GM18867 (cell line): ENCODE measurements at regions not wholly inside any gene's neighbourhood (a gene's known extent, or its start where the extent isn't known, plus 50 kb on each side); places are given as distances from the start of the nearest gene placed in this dataset.

Experiments
- ATAC-seq: cut with Tn5 transposase; IDR thresholded peaks from one replicate; pipeline ENCODE4 v1.9.1; 2021; ENCODE audit warnings: mild to moderate bottlenecking, moderate library complexity; ENCODE audit not compliant: unreplicated experiment

DNA sequence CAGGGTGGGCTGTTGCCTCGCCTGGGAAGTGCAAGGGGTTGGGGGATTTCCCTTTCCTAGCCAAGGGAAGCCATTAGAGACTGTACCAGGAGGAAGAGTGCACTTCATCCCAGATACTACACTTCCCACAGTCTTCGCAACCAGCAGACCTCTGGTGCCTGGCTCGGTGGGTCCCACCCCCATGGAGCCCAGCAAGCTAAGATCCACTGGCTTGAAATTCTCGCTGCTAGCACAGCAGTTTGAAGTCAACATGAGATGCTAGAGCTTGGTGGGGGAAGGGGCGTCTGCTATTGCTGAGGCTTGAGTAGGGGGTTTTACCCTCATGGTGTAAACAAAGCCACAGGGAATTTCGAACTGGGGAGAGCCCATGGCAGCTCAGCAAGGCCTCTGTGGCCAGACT, 586.4 kb downstream of the HTR1A start:
- no peak for ATAC-seq

DNA sequence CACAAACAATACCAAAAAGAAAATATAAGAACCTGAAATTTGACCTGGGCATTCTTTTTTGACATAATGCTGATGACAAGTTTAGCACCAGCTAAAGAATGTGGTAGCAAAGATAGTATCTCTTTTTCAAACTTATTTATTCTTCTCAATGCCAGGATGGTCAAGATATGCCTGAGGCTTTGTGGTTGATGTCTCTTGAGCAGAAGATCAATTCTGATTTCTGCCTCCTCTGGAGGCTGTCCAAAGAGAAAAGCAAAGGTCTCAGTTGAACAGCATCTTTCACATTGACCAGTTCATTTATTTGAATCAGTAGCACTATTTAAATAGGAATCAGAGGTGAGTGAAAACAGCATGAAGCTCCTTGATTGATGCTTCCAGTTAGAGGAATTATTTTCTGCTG, 588.2 kb downstream of the HTR1A start:
- ATAC-seq = no peak

DNA sequence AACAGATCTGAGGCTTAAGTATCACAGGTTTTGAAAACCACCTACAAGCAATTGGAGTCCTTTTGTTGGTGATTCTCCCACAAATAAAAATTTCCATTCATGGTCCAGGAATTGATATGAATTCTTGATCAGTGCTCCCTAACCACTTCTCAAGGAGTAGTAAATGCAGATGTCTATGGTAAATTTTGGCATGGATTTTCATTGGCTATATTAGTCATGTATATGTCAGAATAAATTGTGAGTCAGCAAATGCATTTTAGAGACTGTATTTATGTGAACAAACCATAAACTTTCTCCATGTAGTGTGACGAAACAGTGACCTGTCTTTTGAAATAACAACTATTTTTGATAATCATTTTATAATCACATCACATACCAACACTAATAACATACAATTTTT, 611.1 kb downstream of the HTR1A start:
- no peak for ATAC-seq

DNA sequence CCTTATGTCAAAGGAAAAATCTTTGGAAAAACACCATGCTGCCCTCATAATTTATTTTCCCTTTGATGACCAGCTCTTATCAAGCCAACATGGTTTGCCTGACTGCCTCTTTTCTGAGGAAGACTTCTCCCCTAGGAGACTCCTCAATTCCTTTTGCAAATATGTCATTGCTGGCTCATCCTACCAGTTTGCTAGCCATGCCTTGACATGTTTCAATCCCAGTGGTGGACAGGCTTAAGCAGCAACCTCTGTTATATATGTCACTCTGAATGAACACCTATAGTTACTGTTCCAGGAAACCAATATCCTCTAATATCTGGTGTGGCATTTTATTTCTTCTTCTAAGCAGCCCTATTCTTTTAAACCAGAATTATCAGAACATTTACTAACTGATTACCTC, 615.8 kb downstream of the HTR1A start:
- no peak for ATAC-seq

DNA sequence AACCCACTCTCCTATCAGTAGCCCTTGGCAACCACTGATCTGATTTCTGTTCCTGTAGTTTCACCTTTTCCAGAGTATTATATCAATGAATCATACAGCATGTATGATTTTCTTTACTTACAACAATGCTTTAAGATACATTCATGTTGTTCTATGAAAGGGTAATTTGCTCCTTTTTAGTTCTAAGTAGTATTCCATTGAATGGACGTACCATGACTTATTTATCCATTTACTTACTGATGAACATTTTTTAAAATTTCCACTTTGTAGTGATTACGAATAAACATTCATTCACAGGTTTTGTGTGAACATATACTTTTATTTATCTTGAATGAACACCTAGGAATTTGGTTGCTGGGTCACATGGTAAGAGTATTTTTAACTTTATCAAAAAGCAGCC, 620.8 kb downstream of the HTR1A start:
- no peak for ATAC-seq

DNA sequence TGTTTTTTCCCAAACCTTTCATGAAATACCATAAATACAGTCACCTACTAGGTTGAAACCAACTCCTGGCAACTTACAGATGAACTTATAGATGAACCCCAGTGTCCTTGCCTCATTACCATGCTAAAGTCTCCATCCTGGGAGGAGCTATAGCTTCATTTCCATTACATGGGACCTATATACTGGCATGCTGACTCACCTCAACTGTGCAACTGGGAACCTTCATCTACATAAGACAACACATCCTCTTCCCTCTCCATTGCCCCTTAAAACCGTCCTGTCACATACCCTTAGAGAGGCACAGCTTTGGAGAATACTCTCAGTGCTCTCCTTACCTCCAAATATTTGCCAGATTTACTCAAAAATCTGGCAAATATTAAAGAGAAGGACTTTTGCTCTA, 638.3 kb downstream of the HTR1A start:
- ATAC-seq = no peak

DNA sequence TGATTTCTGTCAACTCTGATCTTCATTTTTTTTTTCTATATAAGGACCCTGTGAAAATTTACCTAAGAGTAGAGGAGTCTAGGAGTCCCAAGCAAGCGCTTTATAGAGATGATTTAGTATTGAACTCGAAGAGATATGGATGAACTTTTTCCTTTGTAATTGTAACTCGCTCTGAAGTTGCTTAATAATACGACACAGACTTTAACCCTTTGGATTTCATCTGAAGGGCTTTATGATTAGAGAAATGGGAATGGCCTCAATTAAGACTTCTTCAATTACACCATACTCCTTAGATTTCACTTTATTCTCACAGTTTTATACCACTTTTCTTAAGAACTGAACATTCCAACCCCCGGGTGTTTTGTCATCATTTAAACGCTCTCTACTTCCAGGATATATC, 647.7 kb downstream of the HTR1A start:
- ATAC-seq = no peak

DNA sequence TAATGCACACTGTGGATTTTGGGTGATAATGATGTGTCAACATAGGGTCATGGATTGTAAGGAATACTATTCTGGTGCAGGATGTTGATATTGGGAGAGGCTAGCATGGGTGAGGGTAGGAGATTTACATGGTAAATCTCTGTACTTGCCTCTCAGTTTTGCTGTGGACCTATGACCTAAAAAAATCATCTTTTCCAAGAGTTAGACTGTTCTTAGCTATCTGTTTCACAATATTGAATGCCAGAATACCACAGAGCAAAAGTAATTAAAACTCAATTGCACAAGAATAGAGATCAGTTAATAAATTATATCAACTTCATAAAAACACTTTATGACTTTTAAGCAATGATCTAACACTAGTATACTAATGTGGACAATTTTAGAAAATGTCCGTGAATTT, 651.6 kb downstream of the HTR1A start:
- no peak for ATAC-seq

DNA sequence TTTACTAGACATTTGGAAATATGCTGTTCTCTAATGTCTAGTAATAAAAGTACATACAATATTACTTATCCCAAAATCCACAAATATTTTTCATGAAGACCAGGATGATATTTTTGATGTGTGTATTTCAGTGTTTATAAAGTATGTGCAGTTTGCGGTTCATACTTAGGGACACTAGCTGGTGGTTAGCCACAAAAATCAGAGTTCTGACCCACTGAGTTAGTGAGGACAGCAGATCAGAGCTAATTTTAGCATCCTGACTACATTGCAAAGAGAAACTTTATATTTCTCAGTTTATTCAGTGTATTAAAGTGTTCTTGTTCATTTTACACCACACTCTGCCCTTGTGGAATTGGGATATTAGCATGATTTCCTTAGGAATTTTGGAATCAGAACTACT, 655.3 kb downstream of the HTR1A start:
- ATAC-seq = no peak

DNA sequence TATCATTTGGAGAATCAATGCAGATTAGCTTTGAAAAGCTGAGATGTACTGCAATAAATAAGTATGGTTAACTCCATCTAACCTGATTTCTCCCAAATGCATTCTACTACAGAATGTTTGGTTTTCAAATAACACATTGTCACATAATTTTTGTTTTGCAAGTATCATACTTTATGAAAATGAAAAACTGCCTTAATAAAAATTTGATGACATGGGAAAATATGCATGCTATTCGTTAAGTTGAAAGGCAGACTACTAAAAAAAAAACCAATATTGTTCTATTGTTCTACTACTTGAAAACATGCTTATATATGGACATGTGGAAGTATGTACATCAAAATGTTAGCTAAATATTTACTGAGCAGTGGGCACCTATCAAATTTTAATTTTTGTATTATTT, 668.9 kb downstream of the HTR1A start:
- ATAC-seq = no peak

DNA sequence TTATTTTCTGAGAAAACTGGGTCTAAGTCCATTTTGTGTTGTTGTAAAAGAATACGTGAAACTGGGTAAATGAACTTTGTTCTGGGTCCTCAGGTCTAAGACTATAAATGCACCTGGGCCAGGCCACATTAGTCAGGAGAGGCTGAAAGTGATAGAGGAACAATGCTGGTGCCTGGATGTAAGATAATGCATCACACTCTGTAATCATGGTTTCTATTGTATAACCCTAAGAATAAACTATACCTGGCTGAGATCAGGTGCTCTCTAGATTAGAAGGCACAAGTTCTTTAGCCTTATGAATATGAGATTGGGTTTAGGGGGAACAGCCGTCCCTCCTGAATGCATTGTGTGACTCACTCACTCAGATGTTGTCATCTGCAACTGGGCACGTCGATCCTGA, 675.5 kb downstream of the HTR1A start:
- ATAC-seq = no peak

DNA sequence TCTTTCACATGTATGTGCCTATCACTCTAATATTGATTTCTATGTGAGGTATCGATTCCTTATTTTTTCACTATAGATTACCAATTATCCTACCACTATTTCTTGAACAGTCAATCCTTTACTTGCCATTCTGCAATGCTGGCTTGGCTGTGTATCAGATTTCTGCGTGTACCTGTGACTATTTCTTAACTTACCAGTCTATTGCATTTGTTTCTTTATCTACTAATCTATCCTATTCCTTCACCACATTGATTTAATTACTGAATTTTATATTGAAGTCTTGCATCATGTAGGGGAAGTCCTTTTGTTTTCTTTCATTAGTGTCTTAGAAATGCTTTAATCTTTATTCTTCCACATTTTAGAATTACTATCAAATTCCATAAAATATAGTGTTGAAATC, 684.8 kb downstream of the LRRC70 start:
- no peak for ATAC-seq

DNA sequence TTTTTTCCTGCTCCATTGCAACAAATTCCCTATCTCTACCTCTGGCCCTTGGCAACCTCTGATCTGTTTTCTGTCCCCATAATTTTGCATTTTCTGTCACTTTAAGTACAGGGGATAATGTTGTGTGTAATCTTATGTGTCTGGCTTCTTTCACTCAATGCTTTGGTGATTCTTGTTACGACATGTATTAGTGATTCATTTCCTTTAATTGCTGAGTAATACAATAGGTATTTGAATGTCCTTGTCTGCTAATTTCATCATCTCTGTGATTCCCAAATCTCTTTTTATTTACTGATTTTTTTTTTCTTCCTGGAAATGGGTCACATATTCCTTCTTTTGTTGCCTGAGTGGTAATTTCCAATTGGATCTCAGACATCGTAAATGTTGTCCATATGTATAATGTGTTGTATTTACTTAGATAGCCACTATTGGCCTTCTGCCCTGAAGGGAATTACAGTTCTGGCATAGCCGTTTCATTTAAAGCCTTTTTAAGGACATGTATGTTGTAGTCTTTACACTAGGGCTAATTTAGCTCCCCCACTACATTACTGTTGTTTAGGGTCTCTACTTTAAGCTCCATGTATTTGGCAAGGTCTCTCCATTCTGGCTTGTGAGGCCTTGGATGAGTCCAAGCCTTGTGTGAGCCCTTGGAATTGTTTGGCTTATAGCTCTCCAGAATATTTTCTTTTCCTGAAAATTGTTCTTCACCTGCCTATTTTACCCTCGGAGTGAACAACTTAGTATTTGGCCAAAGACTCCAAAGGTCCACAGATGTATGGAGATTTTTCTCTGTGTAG, 683.8 kb downstream of the LRRC70 start:
- no peak for ATAC-seq

DNA sequence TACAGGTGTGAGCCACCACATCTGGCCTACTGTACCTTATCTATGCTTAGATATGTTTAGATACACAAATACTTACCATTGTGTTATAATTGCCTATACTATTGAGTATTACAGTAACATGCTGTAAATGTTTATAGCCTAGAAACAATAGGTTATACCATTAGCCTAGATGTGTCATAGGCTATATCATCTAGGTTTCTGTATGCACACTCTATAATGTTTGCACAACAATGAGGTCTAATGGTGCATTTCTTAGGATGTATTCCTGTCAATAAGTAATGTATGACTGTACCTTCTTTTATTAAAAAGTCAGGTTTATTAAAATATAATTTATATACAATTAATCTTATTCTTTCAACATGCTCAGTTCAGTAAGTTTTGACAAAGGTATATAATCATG, 683.1 kb downstream of the LRRC70 start:
- no peak for ATAC-seq

DNA sequence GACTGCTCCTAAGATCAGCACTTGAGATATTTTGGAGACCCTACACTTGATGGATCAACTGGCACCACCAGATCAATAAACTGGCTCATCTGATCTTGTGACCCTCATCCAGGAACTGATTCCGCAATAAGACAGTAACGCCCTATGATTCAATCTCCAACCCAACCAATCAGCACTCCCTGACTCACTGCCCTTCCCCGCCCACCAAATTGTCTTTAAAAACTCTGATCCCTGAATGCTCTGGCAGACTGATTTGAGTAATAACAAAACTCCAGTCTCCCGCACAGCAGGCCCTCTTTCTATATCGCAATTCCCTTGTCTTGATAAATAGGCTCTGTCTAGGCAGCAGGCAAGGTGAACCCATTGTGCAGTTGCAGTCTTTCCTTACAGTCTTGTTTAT, 677.0 kb downstream of the LRRC70 start:
- no peak for ATAC-seq

DNA sequence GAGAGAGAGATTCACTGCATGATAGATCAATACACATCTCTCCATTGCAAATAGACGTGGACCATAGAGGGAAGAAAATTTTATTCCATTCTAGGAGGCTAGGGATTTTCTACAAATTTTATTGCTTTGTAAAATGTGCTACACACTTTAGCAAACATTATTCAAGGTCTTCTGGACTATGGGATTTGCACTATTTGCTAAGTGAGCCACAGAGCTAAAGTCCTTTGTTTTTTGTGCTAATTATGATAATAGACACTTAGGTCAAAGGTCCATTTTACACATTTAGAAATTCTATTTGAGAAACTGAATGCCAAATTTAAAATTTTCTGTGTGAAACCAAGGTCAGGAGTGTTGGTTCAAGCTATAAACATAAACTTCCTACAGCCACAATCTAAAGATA, 672.3 kb downstream of the LRRC70 start:
- no peak for ATAC-seq

DNA sequence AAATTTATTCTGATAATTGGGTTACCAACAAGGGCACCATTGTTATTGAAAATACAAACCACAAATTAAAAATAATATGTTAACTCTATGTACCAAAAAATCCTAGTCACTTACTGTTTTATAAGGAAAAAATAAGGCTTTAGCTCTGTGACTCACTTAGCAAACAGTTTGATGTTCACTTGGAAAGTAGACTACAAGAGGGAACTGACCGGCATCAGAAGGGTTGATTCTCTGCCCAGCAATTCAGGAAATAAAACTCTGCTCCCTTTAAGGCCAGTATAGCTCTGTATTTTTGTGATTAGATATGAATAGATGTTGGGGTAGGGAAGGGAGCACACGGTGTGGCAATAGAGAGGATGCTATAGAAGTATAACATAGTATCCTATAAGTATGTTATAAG, 671.3 kb downstream of the LRRC70 start:
- ATAC-seq = no peak

DNA sequence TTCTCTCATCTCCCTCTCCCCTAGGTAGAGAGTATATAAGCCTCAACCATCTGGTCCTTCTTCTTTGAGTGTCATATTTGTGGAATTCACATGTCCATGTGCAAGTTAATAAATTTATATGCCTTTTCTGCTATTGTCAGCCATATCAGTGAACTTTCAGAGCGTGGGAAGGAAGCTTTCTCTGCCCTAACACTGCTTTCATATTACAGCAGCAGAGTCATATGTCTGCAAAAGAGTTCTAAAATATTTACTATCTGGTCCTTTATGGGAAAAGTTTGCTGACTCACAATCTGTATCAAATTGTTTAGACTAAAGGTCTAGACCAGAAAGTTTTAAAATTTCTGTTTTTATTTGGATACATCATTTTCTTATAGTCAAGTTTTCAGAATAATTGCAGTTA, 669.0 kb downstream of the LRRC70 start:
- ATAC-seq = no peak

DNA sequence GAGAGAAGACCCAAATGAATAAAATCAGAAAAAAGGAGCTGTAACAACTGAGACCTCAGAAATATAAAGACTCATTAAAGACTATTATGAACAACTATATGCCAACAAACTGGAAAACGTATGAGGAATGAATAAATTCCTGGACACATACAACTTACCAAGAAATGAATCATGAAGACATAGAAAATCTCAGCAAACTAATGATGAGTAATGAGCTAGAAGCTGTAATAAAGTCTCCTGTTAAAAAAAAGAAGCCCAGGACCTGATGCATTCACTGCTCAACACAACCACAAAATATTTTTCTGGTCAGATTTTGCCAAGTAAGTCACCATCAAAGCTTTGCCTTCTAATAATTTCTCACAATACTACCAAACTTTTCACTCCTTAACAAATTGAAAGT, 666.7 kb downstream of the LRRC70 start:
- no peak for ATAC-seq

DNA sequence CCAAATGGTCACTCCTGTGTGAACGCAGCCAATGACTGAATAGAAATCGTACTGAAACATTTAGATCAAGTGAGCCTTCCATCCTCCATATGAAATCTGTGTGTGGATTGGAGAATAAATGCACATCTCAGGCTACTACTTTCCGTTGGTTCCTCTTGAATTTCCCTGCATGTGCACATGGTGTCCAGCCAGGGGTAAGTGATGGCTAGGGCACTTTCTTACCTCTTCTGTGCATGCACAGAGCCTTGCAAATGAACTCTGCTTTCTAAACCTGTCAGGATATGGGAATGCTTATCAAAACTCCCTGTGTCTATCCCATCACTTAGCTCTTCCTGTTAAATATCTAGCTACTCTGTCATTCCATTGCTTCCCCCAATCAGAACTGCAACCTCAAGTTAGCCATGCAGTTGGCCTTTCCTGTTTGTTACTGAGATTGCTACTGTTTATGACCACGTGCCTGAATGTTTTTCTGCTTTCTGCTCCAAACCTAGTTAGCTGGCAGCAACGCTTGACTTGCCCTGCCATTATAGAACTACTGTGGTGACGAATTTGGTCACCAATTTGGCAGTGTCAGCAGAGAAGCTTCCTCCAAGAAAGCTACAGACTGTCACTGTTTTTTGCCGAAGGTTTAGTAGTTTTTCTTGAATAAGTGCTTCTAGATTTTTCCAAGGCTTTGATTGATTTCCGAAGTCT, 661.6 kb downstream of the LRRC70 start:
- ATAC-seq = no peak

DNA sequence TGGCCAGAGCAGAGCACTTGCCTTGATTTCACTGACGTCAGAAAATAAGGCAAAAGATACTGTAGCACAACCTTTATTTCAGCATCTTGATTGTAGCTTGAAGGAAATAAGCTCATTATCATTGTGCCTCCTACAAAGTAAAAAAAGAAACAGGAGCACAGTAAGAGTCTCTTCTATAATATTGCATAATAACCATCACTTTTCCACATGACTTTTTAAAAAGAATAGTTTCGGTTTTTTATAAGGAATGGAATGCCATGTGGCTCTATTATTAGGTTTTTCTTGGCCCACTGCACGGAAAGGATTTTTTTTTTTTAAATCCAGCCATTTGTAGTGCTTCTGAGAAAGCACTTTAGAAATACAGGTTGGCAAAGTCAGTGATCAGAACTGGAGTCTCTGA, 655.3 kb downstream of the LRRC70 start:
- no peak for ATAC-seq

DNA sequence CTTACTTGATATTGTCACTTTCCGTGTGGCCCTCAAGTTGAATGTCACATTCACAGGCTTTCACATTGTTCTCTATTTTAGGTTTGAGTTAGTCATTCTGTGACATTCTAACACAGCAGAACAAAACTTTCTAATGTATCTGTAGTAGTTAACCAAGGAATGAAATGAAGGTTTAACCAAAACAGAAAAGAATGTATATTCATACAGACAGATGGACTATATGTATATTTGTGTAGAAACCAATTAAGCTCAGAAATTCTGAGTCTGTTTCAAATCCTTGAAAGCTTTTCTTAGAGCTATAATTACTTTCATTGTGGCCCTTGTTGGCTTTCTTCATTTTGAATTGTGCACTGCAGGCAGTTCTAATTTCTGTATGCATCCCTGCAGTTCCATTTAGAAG, 654.7 kb downstream of the LRRC70 start:
- no peak for ATAC-seq

DNA sequence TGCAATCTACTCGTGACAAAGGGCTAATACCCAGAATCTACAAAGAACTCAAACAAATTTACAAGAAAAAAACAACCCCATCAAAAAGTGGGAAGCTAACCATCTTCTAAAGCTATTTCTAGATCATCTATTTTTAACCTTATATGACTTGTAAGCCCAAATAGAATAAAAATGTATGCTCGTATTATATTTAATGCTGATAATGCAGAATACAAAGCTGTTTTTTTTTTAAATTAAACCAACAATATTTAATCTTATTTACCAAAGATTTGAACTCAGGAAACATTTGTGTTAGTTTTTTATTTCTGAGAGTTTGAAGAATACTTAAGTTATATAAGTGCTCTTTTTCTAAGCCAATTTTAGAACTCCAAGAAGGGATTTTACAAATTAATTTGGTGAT, 652.1 kb downstream of the LRRC70 start:
- ATAC-seq = no peak
